ENCODE measurements at regions not wholly inside any gene's neighbourhood (a gene's known extent, or its start where the extent isn't known, plus 50 kb on each side); places are given as distances from the start of the nearest gene placed in this dataset.

DNA sequence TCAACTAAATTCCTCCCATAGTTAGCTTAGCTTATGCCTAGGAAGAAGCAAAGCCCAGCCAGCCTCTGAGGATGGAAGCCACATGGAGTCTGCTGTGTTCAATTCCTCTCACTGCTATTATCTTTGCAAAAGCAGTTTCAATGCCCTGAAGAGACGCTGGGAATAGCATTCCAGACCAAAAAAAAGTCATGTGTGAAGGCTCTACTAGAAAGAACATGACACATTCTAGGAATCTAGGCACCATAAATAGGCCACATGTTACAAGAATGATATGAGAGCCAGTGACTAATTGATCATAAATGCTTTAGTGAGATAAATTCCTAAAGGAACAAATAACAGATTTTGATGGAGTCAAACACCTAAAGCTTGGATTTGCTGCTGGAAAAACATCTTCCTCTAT, 800.8 kb downstream of the TUSC7 start:
- ATAC-seq (no peak), DNase-seq (no peak)
- H3K4me1 ChIP-seq (ENCODE audit: low read depth) = no peaks in the 10 kb centered on the region
- intact Hi-C loops (cut with DNase I, micrococcal nuclease) = no loop called here
- TF ChIP-seq, protein P1, sequence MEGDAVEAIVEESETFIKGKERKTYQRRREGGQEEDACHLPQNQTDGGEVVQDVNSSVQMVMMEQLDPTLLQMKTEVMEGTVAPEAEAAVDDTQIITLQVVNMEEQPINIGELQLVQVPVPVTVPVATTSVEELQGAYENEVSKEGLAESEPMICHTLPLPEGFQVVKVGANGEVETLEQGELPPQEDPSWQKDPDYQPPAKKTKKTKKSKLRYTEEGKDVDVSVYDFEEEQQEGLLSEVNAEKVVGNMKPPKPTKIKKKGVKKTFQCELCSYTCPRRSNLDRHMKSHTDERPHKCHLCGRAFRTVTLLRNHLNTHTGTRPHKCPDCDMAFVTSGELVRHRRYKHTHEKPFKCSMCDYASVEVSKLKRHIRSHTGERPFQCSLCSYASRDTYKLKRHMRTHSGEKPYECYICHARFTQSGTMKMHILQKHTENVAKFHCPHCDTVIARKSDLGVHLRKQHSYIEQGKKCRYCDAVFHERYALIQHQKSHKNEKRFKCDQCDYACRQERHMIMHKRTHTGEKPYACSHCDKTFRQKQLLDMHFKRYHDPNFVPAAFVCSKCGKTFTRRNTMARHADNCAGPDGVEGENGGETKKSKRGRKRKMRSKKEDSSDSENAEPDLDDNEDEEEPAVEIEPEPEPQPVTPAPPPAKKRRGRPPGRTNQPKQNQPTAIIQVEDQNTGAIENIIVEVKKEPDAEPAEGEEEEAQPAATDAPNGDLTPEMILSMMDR (IDR thresholded peaks at IDR 0.05) = no peak
- H3K36me3 ChIP-seq (ENCODE audit: low read depth) = no peaks in the 10 kb centered on the region
- no peak overlapping the region for H3K4me3 ChIP-seq
- no peaks in the 10 kb centered on the region for H3K9me3 ChIP-seq

DNA sequence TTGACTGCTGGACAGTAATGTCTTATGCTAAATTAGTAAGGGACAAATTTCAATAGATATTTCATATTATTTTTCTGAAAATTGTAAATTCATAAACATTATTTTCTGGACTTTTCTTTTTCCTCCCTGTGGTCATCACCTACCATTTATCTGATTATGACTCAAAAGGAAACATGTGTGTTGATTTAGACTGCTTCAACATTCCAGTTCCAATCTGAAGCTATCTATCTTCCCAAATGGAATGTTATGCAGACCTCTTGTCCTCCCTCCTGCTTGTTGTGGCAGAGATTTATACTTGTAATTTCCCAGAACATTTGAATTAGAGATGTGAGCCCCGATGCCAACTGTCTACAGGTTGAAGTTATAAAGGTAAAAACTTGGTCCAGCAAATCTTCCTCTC, 803.4 kb downstream of the TUSC7 start:
- no peaks in the 10 kb centered on the region for H3K9me3 ChIP-seq
- DNase-seq (no peak), ATAC-seq (no peak)
- peaks cover 5% of the 10 kb centered on the region for H3K4me1 ChIP-seq (ENCODE audit: low read depth)
- H3K36me3 ChIP-seq (ENCODE audit: low read depth) = no peaks in the 10 kb centered on the region
- TF ChIP-seq, protein P1 (IDR thresholded peaks at IDR 0.05) = no peak
- intact Hi-C loops (cut with DNase I, micrococcal nuclease) = no loop called here
- H3K4me3 ChIP-seq = no peak overlapping the region

DNA sequence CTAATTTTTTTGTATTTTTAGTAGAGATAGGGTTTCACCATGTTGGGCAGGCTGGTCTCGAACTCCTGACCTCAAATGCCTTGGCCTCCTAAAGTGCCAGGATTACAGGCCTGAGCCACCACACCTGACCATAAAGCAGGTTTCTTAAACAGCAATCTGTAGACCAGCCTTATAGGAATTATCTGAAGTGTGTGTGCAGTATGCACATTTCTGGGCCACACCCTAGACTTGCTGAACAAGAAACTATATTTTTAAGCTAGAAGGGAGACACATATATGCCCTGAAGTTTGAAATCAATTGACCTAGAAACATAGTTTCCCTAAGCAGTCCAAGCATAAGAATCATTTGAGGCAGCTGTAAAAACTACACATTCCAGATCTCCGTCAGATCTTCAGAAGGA, 805.7 kb downstream of the TUSC7 start:
- intact Hi-C loops (cut with DNase I, micrococcal nuclease) = no loop called here
- peak in 1 of 3 donors; percentile 24 for DNase-seq

DNA sequence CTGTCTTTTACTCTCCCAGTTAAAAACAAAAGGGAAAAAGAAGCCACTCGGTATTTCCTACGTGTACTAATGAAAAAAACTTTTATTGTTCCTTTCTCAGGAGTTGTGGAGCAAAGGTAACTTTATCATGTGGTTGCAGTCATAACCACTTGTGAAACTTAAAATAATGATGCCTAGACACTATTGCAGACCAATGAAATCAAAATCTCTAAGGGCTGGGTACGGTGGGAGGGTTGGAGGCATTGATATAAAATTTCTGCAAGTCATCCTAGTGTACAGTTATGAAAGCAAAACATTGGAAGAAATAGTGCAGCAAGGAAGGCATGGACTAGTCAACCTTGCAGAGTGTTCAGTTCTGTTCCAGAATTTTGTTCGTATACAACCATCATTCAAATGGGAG, 808.8 kb downstream of the TUSC7 start:
- TF ChIP-seq, protein P1 (IDR thresholded peaks at IDR 0.05) = no peak
- ATAC-seq = peak; percentile 75
- Histone ChIP-seq H3K4me1 (ENCODE audit: low read depth) (peaks cover 8% of the 10 kb centered on the region), H3K4me3 (no peak overlapping the region), H3K36me3 (ENCODE audit: low read depth) (no peaks in the 10 kb centered on the region), H3K9me3 (no peaks in the 10 kb centered on the region)
- DNase-seq = peak in 1 of 3 donors; percentile 30
- intact Hi-C loops (cut with DNase I, micrococcal nuclease) = no loop called here

More for the DNA sequence above, 805.7 kb downstream of the TUSC7 start:
- TF ChIP-seq, protein P1 (IDR thresholded peaks at IDR 0.05) = no peak
- Histone ChIP-seq H3K9me3 (no peaks in the 10 kb centered on the region), H3K36me3 (ENCODE audit: low read depth) (no peaks in the 10 kb centered on the region), H3K4me3 (no peak overlapping the region), H3K4me1 (ENCODE audit: low read depth) (peaks cover 8% of the 10 kb centered on the region)
- peak; percentile 37 for ATAC-seq

DNA sequence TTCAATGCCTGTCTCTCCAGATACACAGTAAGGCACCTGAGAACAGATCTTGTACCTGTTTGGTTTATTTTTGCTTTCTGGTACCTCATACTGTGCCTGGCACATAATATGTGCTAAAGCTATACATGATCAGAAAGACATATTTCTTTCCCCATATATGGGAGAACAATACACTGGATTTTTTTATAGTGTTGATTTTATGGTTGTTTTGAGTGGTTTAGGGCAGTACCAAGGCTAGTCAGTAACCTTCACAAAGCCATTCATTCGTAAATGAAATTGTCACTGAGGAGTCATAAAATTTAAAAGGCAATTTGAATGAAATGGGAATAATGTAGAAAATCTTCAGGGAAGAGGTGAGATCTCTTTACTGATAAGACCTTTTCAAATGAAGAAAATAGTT, 810.2 kb downstream of the TUSC7 start:
- Histone ChIP-seq H3K4me3 (no peak overlapping the region), H3K36me3 (ENCODE audit: low read depth) (no peaks in the 10 kb centered on the region), H3K9me3 (no peaks in the 10 kb centered on the region), H3K4me1 (ENCODE audit: low read depth) (peaks cover 8% of the 10 kb centered on the region)
- DNase-seq (no peak), ATAC-seq (peak; percentile 50)
- TF ChIP-seq, protein P1 (IDR thresholded peaks at IDR 0.05) = no peak
- intact Hi-C loops (cut with DNase I, micrococcal nuclease) = loop anchor here in 1 of 2 donors (10.0 kb wide), 2 partner anchors 115 to 505 kb away; no protein-coding TSS in a partner anchor

DNA sequence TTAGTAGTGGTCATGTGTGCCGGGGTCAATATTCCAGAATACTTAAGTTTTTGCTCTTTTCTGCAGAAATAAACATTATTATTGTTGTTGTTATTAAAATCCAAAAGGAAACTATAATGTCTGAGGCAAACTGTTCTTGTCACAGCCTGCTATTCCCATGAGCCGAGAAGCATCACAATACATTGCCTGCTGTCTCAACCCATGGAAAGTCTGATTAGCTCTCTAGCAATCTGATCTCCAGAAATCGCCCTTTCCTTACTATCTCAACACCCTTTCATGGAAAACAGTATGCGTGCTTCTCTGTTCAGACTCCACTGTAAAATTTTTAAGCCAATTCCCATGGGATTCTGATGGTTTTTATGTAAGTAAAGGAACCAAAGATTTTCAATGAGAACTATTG, 811.0 kb downstream of the TUSC7 start:
- H3K4me1 ChIP-seq (ENCODE audit: low read depth) = peaks cover 8% of the 10 kb centered on the region
- TF ChIP-seq, protein P1 (IDR thresholded peaks at IDR 0.05) = no peak
- intact Hi-C loops (cut with DNase I, micrococcal nuclease) = loop anchor here in 1 of 2 donors (10.0 kb wide), 2 partner anchors 116 to 506 kb away; no protein-coding TSS in a partner anchor
- no peak overlapping the region for H3K4me3 ChIP-seq
- no peaks in the 10 kb centered on the region for H3K36me3 ChIP-seq (ENCODE audit: low read depth)
- no peak for ATAC-seq
- no peaks in the 10 kb centered on the region for H3K9me3 ChIP-seq
- no peak for DNase-seq
